IPS-20b (cell line): ENCODE measurements at regions not wholly inside any gene's neighbourhood (a gene's known extent, or its start where the extent isn't known, plus 50 kb on each side); places are given as distances from the start of the nearest gene placed in this dataset.

Experiments used
- H3K27ac ChIP-seq: one replicate; pipeline ENCODE4 v1.5.1; 2013; ENCODE audit warnings: low read length
- H3K27me3 ChIP-seq: 2 replicates; pipeline ENCODE4 v1.6.1; 2013; ENCODE audit warnings: mild to moderate bottlenecking, low read length, inconsistent platforms; ENCODE audit not compliant: insufficient read depth
- H3K36me3 ChIP-seq: 2 replicates; pipeline ENCODE4 v1.6.1; 2013; ENCODE audit warnings: low read depth, mild to moderate bottlenecking, inconsistent platforms, low read length, moderate library complexity; ENCODE audit not compliant: insufficient read depth
- H3K4me1 ChIP-seq: 2 replicates; pipeline ENCODE4 v1.6.1; 2013; ENCODE audit warnings: mild to moderate bottlenecking, control low read depth, inconsistent platforms, low read length, moderate library complexity; ENCODE audit not compliant: insufficient read depth
- H3K4me3 ChIP-seq: 2 replicates; pipeline ENCODE4 v1.5.1; 2013; ENCODE audit warnings: mild to moderate bottlenecking, low read length, inconsistent platforms
- H3K9ac ChIP-seq: 2 replicates; pipeline ENCODE4 v1.6.1; 2013; ENCODE audit warnings: low read depth, mild to moderate bottlenecking, inconsistent platforms, low read length, moderate library complexity
- H3K9me3 ChIP-seq: 2 replicates; pipeline ENCODE4 v1.6.1; 2013; ENCODE audit warnings: mild to moderate bottlenecking, low read depth, low read length, inconsistent platforms; ENCODE audit not compliant: insufficient read depth

GRCh38 chr6:137781639-137782038 lies 85.4 kb upstream of the TNFAIP3 start:
- Histone ChIP-seq H3K27ac (no peak overlapping the region), H3K9ac (no peak overlapping the region), H3K9me3 (no peaks in the 10 kb centered on the region), H3K4me3 (no peak overlapping the region), H3K4me1 (peaks cover 4% of the 10 kb centered on the region; the same call in 1 of the 2 replicates), H3K27me3 (no peaks in the 10 kb centered on the region), H3K36me3 (no peaks in the 10 kb centered on the region)

- Histone ChIP-seq H3K9ac (no peak overlapping the region), H3K36me3 (no peaks in the 10 kb centered on the region), H3K4me3 (no peak overlapping the region), H3K27ac (no peak overlapping the region), H3K27me3 (no peaks in the 10 kb centered on the region), H3K4me1 (peaks cover 4% of the 10 kb centered on the region; the same call in 1 of the 2 replicates), H3K9me3 (no peaks in the 10 kb centered on the region)
These were observed 84.7 kb upstream of the TNFAIP3 start for GRCh38 chr6:137782166-137783039.

- no peak overlapping the region for H3K9ac ChIP-seq
- no peaks in the 10 kb centered on the region for H3K27me3 ChIP-seq
- H3K4me1 ChIP-seq = peaks cover 4% of the 10 kb centered on the region; the same call in 1 of the 2 replicates
- no peaks in the 10 kb centered on the region for H3K36me3 ChIP-seq
- no peaks in the 10 kb centered on the region for H3K9me3 ChIP-seq
- H3K27ac ChIP-seq = no peak overlapping the region
- no peak overlapping the region for H3K4me3 ChIP-seq
These were observed 83.3 kb upstream of the TNFAIP3 start for GRCh38 chr6:137783710-137784109.

GRCh38 chr6:137784583-137784982 lies 82.5 kb upstream of the TNFAIP3 start:
- Histone ChIP-seq H3K4me1 (peaks cover 4% of the 10 kb centered on the region; the same call in 1 of the 2 replicates), H3K9ac (no peak overlapping the region)

GRCh38 chr6:137787016-137787415 lies 80.0 kb upstream of the TNFAIP3 start:
- no peak overlapping the region for H3K4me3 ChIP-seq
- no peak overlapping the region for H3K27ac ChIP-seq
- H3K27me3 ChIP-seq = no peaks in the 10 kb centered on the region
- no peak overlapping the region for H3K9ac ChIP-seq
- no peaks in the 10 kb centered on the region for H3K9me3 ChIP-seq
- peaks cover 4% of the 10 kb centered on the region; the same call in 1 of the 2 replicates for H3K4me1 ChIP-seq
- no peaks in the 10 kb centered on the region for H3K36me3 ChIP-seq

More at GRCh38 chr6:137784583-137784982, 82.5 kb upstream of the TNFAIP3 start:
- Histone ChIP-seq H3K27ac (no peak overlapping the region), H3K36me3 (no peaks in the 10 kb centered on the region), H3K4me3 (no peak overlapping the region), H3K27me3 (no peaks in the 10 kb centered on the region), H3K9me3 (no peaks in the 10 kb centered on the region)

- Histone ChIP-seq H3K27ac (no peak overlapping the region), H3K9me3 (no peaks in the 10 kb centered on the region), H3K36me3 (no peaks in the 10 kb centered on the region), H3K4me1 (peaks cover 4% of the 10 kb centered on the region; the same call in 1 of the 2 replicates), H3K4me3 (no peak overlapping the region), H3K27me3 (no peaks in the 10 kb centered on the region), H3K9ac (no peak overlapping the region)
These were observed 78.8 kb upstream of the TNFAIP3 start for GRCh38 chr6:137788248-137788647.

- Histone ChIP-seq H3K36me3 (no peaks in the 10 kb centered on the region), H3K27me3 (no peaks in the 10 kb centered on the region), H3K4me3 (no peak overlapping the region), H3K9me3 (no peaks in the 10 kb centered on the region), H3K27ac (no peak overlapping the region), H3K9ac (no peak overlapping the region), H3K4me1 (peaks cover 3% of the 10 kb centered on the region; the same call in 1 of the 2 replicates)
These were observed 75.5 kb upstream of the TNFAIP3 start for GRCh38 chr6:137791281-137792159.

- Histone ChIP-seq H3K27me3 (no peaks in the 10 kb centered on the region), H3K36me3 (no peaks in the 10 kb centered on the region), H3K9me3 (no peaks in the 10 kb centered on the region), H3K9ac (no peak overlapping the region), H3K27ac (no peak overlapping the region), H3K4me3 (no peak overlapping the region), H3K4me1 (peaks cover 3% of the 10 kb centered on the region; the same call in 1 of the 2 replicates)
These were observed 74.7 kb upstream of the TNFAIP3 start for GRCh38 chr6:137792160-137793033.

GRCh38 chr6:137793805-137794515 lies 73.1 kb upstream of the TNFAIP3 start:
- Histone ChIP-seq H3K27me3 (no peaks in the 10 kb centered on the region), H3K36me3 (no peaks in the 10 kb centered on the region), H3K4me3 (no peak overlapping the region), H3K27ac (no peak overlapping the region), H3K4me1 (peaks cover 3% of the 10 kb centered on the region; the same call in 1 of the 2 replicates), H3K9ac (no peak overlapping the region), H3K9me3 (no peaks in the 10 kb centered on the region)

- H3K27me3 ChIP-seq = no peaks in the 10 kb centered on the region
- H3K27ac ChIP-seq = no peak overlapping the region
- no peaks in the 10 kb centered on the region for H3K36me3 ChIP-seq
- peaks cover 3% of the 10 kb centered on the region; the same call in 1 of the 2 replicates for H3K4me1 ChIP-seq
- H3K4me3 ChIP-seq = no peak overlapping the region
- no peaks in the 10 kb centered on the region for H3K9me3 ChIP-seq
- no peak overlapping the region for H3K9ac ChIP-seq
These were observed 72.4 kb upstream of the TNFAIP3 start for GRCh38 chr6:137794516-137795201.
